Right renal pelvis (tissue), 4 donors: ENCODE measurements at regions not wholly inside any gene's neighbourhood (a gene's known extent, or its start where the extent isn't known, plus 50 kb on each side); places are given as distances from the start of the nearest gene placed in this dataset.

Experiments
- DNase-seq, 4 donors: peaks; one replicate each; pipeline ENCODE4 v3.0.0-alpha.2; 2013; ENCODE audit warnings: low read depth in 4 of 4, low spot score in 3 of 4, missing footprints in 1 of 4

GRCh38 chr5:73375191-73375545, 73.4 kb downstream of the FOXD1 start:
- DNase-seq, result no peak

GRCh38 chr5:73374520-73375190, 73.9 kb downstream of the FOXD1 start:
- no peak for DNase-seq

GRCh38 chr5:73373814-73374510, 74.6 kb downstream of the FOXD1 start:
- DNase-seq, result no peak

- DNase-seq, result no peak
Measured at GRCh38 chr5:73370640-73371583, 77.7 kb downstream of the FOXD1 start.

GRCh38 chr5:73370095-73370494, 78.5 kb downstream of the FOXD1 start:
- DNase-seq, result no peak

GRCh38 chr5:73369278-73369677, 79.3 kb downstream of the FOXD1 start:
- DNase-seq, result no peak

- no peak for DNase-seq
Measured at GRCh38 chr5:73367650-73368049, 80.9 kb downstream of the FOXD1 start.

- no peak for DNase-seq
Measured at GRCh38 chr5:73365990-73366667, 82.4 kb downstream of the FOXD1 start.

GRCh38 chr5:73365301-73365853, 83.2 kb downstream of the FOXD1 start:
- no peak for DNase-seq

- no peak for DNase-seq
Measured at GRCh38 chr5:73363911-73364730, 84.5 kb downstream of the FOXD1 start.

- DNase-seq, result no peak
Measured at GRCh38 chr5:73359395-73359794, 89.2 kb downstream of the FOXD1 start.

- no peak for DNase-seq
Measured at GRCh38 chr5:73358366-73358765, 90.2 kb downstream of the FOXD1 start.

GRCh38 chr5:73357576-73357975, 91.0 kb downstream of the FOXD1 start:
- no peak for DNase-seq

GRCh38 chr5:73355108-73355507, 93.5 kb downstream of the FOXD1 start:
- no peak for DNase-seq

GRCh38 chr5:73354406-73354805, 94.2 kb downstream of the FOXD1 start:
- DNase-seq, result no peak

GRCh38 chr5:73352649-73353230, 95.8 kb downstream of the FOXD1 start:
- no peak for DNase-seq

GRCh38 chr5:73352243-73352642, 96.3 kb downstream of the FOXD1 start:
- DNase-seq, result no peak

GRCh38 chr5:73351593-73351992, 97.0 kb downstream of the FOXD1 start:
- DNase-seq, result no peak

- DNase-seq, result no peak
Measured at GRCh38 chr5:73346878-73347408, 101.6 kb downstream of the FOXD1 start.
